NCI-H1436 treated with DMSO at 0.1 percent for 48 hours (cell line): ENCODE measurements at regions not wholly inside any gene's neighbourhood (a gene's known extent, or its start where the extent isn't known, plus 50 kb on each side); places are given as distances from the start of the nearest gene placed in this dataset.
"Not testable (repeated sequence)": the region's sequence is repeated elsewhere in the genome, so short reads cannot be mapped to it uniquely, and the experiment has no call there.

Source experiments
- DNase-seq: peaks from one replicate; lab custom pipeline; 2025; lab: John Stamatoyannopoulos, UW

DNA sequence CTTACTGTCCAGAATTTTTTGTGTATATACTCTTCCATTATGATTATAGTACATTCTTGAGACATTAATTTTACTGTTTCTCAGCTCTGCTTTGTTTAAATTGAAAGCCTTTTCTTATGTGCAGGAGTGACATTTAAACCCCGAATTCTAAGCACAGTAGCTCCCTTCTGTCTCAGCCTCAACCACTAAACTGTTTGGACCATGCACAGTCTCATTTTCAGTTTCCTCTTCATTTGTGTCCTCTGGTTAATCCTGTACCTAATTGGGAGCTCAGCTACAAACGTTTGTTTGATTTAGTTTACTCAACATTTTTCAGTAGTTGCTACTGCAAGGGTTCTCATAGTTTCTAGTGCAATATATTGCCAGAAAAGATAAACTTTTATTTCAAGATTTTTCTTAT lies 206.3 kb downstream of the SLITRK5 start:
- DNase-seq, result no peak

DNA sequence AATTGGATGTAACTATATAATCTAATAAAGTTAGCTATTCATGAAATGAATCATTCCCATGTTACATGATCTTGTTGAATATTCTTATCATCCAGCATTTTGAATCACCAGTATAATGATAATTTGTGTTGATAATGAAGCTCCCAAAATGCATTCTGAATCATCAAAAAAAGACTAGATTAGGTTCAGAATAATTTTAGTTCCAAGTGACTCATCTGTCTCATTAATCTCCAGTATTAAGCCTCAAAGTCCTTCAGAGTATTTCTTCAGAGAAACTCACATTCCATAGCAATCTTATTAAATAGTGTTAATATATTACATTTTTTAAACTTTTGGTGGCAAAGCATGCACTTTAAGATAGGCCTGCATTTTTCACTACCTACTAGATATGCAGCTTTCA lies 207.5 kb downstream of the SLITRK5 start:
- DNase-seq, result no peak

- DNase-seq, result no peak
These were observed 213.7 kb downstream of the SLITRK5 start for GRCh38 chr13:87884884-87885283.

DNA sequence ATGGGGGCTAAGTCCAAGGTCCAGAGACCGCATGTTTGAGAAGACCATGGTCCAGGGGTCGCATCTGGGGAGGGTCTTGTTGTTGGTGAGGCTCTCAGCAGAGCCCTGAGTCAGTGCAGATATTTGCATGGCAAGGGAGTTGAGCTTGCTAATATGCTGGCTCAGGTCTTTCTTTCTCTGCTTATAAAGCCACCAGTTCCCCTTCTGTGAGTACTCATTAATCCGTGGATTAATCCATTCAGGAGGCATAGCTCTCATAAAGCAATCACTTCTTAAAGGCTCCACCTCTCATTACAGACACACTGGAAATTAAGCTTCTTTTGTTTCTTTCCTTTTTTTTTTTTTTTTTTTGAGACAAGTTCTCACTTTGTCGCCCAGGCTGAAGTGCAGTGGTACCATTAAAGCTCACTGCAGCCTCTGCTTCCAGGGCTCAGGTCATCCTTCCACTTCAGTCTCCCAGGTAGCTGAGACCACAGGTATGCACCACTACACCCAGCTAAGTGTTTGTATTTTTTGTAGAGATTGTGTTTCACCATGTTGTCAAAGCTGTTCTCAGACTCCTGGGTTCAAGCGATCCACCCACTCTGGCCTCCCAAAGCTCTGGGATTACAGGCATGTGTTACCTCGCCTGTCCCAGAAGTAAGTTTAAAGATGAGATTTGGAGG lies 216.4 kb downstream of the SLITRK5 start:
- DNase-seq, result no peak

DNA sequence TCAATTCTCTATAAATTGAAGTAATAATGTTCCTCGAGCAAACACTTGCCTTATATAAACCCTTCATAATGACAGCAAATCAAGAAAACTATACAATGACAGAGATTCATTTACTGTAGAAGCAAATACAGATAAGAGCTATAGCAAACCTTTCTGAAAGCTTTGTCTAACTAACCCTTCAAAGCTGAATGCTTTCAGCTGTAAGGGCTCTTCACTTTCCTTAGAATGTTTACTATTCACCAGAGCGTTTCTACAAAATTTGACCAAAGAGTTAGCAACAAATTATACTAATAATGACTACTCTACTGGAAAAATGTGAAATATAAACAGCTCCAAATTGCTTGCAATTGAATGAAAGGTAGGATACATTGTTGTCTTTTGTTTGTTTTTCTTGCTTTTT lies 218.1 kb downstream of the SLITRK5 start:
- DNase-seq, result no peak

DNA sequence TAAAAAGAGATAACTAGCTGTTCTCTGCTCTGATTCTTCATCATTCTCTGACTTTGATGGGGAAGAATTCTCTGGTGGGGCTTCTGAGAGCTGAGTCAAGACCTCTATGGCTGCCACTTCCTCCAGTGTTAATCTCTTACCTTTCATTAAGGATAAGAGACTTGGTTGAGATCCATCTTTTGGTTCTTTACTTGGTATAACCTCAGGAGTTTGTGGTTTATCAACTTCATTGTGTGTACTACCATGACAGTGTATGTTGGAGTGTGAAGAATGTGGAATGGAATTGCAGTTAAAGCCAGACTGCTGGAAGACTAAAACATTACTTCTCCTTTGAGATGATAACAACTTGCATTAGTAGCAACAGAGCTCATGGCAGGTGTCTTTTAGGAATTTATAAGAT lies 222.0 kb downstream of the SLITRK5 start:
- no peak for DNase-seq

DNA sequence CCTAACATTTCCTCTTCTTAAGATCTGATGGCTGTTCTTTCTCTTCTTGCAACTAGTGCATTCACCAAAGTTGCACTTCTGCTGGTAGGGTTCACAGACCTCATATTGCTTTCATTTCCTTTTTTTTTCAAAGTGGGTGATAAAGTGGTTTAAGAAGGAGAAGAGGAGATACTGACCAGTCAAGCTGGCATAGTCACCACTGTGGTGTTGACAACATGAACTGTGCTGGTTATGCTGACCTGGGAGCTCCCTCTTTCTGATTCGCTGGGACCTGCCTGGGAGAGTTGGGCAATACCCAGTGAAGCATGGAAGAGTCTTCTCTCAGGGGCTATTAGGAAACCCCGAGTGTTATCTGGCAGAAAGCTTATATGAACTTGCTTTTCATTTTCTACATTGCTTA lies 222.9 kb downstream of the SLITRK5 start:
- DNase-seq, result no peak

DNA sequence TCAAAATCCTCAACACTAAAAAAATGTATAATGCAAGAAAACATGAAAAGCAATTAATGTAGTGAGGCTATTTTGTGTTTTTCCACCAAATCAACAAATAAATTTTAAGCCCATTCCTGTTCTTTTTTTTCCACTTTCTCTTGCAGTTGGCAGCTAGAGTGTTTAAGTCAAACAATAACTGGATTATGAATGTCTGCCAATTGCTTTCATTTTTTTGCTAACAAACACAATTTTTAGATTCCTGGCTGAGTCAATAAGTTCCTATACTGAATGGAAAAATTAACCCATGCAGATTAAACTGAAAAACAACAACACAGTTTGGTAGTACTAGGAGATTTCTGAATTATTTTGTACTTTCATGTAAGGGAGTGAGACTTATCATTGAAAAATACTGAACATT lies 232.4 kb downstream of the SLITRK5 start:
- DNase-seq, result no peak

- no peak for DNase-seq
These were observed 235.2 kb downstream of the SLITRK5 start for GRCh38 chr13:87906411-87906810.

GRCh38 chr13:87907202-87907601 lies 236.0 kb downstream of the SLITRK5 start:
- no peak for DNase-seq

- no peak for DNase-seq
These were observed 248.8 kb downstream of the SLITRK5 start for GRCh38 chr13:87919956-87920355.

DNA sequence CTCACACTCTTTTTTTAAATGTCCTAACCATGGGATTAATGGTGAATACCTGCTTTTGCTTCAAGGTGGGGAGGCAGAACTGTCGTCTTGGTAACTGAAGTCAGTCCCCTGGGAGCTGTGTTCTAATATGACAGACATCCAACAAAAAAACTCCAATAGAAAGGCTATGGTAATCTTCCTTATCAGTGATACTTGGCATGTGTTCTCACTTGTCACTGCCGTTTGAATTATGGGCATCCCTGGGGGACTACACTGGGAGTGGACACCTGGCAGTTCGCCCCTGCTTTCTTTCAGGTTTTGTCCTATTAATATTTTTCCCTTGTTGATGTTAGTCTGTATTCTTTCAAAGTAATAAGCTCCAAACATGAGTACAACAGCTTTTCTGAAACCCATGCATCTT lies 252.6 kb downstream of the SLITRK5 start:
- no peak for DNase-seq

DNA sequence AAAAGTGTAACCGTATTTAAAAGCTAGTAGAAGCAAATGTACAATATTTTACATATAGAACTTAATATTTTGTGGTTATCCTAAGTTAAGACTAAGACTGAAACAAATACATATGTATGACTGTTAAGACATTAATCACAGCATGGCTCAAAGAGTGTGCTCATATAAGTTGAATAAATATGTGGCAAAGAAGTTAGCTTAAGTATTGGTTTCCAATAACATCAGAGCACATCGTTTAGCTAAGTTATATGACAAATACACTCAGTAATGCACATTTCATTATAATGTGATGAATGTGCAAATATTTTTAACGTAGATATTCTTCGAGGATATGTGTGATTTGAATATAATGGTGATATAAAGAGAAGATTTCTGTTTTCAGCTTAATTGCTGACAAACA lies 253.8 kb downstream of the SLITRK5 start:
- no peak for DNase-seq

DNA sequence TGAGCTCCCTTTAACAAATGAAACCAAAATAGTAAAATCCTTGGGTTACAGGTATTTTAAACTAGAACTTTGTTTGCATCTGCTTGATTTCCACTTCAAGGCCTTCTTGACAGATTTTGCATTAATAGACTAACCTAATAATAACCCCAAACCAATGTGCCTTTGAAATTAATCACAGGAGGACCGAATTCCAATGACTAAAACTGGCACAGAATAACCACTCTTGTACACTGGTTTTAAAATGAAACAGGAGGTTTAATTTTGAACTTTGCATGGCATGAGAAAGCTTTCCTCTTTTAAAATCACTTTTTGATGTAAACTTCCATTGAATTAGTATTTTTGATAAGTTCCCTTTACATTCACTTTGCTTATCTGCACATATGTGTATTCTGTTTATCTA lies 269.6 kb downstream of the SLITRK5 start:
- no peak for DNase-seq

DNA sequence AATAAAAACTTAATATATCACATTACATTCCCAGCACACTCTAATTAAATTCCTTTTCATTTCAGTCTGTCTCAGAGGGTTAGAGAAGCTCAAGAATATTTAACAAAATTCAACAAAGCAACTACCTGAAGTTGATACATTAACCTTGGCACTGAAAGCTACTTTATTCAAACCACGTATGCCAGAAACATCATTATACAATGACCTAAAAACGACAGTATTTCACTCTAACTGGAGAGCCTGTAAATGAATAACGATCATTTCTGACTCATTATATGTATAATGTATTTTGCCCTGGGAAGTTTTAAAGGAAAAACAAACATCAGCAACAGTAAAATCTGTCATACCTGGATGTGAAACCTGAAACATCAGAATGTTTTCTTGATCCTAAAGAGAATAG lies 270.1 kb downstream of the SLITRK5 start:
- DNase-seq, result no peak

GRCh38 chr13:87942205-87942604 lies 271.0 kb downstream of the SLITRK5 start:
- DNase-seq, result no peak

DNA sequence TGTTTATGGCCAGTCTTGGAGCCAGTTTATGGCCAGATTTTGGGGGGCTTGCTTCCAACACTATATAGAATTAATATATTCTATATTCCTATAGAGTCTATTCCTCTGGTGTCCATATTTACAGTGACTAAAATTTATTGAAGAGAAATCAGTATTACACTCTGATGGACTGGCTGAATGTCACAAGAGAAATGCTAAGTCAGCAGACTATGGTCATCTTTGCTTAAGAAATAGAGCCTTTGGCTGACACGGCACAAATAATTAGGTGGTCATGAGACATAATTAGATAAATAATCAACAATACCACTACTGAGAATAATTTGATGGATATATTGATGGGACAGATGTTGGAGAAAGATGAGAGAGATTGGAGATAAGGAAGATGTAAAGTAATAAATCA lies 272.9 kb downstream of the SLITRK5 start:
- DNase-seq, result no peak

GRCh38 chr13:87952377-87952776 lies 281.2 kb downstream of the SLITRK5 start:
- no peak for DNase-seq

DNA sequence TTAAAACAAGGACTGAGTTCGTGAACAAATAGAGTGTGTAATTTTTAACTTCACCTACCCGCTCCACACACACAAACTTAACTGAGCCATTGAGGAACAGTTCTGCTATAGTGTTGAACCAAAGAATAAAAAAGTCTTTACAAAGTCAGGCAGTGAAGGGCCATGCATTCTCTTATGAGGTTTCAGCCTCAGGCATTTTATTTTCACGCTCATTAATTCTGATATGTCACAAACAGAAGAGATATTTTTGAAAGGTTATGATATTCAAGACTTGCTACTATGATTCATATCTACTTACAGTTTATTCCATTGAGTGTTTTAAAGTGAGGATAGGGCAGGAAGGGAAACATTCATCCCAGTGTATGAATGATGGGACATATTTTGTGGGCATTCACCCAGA lies 282.2 kb downstream of the SLITRK5 start:
- DNase-seq, result no peak

DNA sequence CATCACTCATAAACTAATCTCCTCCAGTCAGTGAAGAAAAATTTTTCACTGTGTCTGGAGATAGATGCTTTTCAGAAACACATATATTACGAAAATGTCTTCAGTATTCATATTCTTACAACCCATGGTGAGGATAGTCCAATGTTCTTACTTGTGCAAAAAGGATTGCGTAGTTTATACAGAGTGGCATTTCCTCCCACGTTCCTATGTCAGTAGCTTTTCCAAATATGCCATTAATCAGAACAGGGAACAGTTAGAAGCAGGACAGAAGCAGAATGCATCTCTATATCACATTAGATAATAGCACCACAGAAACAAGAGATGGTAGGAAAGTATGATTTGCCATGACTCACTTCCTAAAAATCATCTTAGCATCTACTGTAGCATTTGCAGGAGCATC lies 282.9 kb downstream of the SLITRK5 start:
- DNase-seq, result no peak

DNA sequence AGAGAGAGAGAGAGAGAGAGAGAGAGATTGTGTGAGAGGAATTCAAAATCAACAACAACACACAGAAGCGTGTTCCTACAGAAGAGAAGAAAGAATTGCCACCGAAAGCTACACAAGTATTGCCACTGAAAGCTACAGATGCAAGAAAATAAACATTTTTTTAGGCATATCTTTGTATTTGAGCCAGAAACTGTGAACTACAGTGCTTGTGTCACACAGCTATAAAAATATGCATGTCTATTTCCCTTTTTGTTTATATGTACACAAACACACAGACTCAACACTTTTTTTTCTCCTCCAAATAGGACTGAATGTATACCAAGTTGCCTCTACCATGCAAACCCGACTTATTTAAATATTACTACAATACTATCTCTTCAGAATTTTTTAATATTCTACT lies 290.4 kb downstream of the SLITRK5 start:
- no peak for DNase-seq

- DNase-seq, result no peak
These were observed 301.4 kb downstream of the SLITRK5 start for GRCh38 chr13:87972568-87972967.

GRCh38 chr13:87975035-87975434 lies 303.9 kb downstream of the SLITRK5 start:
- DNase-seq, result no peak

DNA sequence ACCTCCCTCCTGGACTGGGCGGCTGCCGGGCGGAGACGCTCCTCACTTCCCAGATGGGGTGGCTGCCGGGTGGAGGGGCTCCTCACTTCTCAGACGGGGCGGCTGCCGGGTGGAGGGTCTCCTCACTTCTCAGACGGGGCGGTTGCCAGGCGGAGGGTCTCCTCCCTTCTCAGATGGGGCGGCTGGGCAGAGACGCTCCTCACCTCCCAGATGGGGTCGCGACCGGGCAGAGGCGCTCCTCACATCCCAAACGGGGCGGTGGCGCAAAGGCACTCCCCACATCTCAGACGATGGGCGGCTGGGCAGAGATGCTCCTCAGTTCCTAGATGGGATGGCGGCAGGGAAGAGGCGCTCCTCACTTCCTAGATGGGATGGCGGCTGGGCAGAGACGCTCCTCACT lies 305.5 kb downstream of the SLITRK5 start:
- DNase-seq, result not testable (repeated sequence)

- DNase-seq, result no peak
These were observed 310.2 kb downstream of the SLITRK5 start for GRCh38 chr13:87981416-87981815.
